Stomach (tissue), 8 donors: ENCODE measurements at regions not wholly inside any gene's neighbourhood (a gene's known extent, or its start where the extent isn't known, plus 50 kb on each side); places are given as distances from the start of the nearest gene placed in this dataset.

ENCODE experiments used
- DNase-seq, 2 donors: peaks; one replicate each; pipeline versions ENCODE4 v3.0.0 to v3.0.0-alpha.2; 2013 to 2019
- H3K27ac ChIP-seq, 5 donors: fragments of 200-600 bp in 4 of 5; sonication (generic) in 4 of 5; one replicate each; pipeline ENCODE4 v1.5.1; 2013 to 2019; ENCODE audit warnings: mild to moderate bottlenecking in 1 of 5, moderate library complexity in 1 of 5
- H3K27me3 ChIP-seq, 3 donors: fragments of 200-600 bp; sonication (generic); one replicate each; pipeline ENCODE4 v1.5.1; 2017 to 2019; ENCODE audit warnings: mixed run types in 1 of 3
- H3K36me3 ChIP-seq, 4 donors: fragments of 200-600 bp; sonication (generic); 1 replicate in 3 of 4; 2 replicates in 1 of 4; pipeline ENCODE4 v1.5.1; 2016 to 2019
- H3K4me1 ChIP-seq, 4 donors: fragments of 200-600 bp; sonication (generic); one replicate each; pipeline ENCODE4 v1.5.1; 2016 to 2019
- H3K4me3 ChIP-seq, 4 donors: fragments of 200-600 bp; sonication (generic) in 3 of 4; one replicate each; pipeline ENCODE4 v1.5.1; 2016 to 2019; ENCODE audit warnings: mild to moderate bottlenecking in 1 of 4
- H3K9me3 ChIP-seq, 4 donors: fragments of 200-600 bp; sonication (generic); one replicate each; pipeline ENCODE4 v1.5.1; 2016 to 2019
- EP300 ChIP-seq: sonication (generic); formaldehyde crosslinking; IDR thresholded peaks from one replicate; pipeline ENCODE4 v1.6.1; 2017; ENCODE audit warnings: antibody characterized with exemption
- POLR2A ChIP-seq, 4 donors: fragments of 450-650 bp; IDR thresholded peaks; one replicate each; pipeline ENCODE4 v1.6.1; 2016; ENCODE audit warnings: antibody characterized with exemption in 4 of 4, control low read depth in 2 of 4, mild to moderate bottlenecking in 1 of 4, moderate library complexity in 1 of 4
- POLR2AphosphoS5 ChIP-seq, 3 donors: sonication (generic); formaldehyde crosslinking; IDR thresholded peaks; one replicate each; pipeline ENCODE4 v1.6.1; 2016; ENCODE audit warnings: antibody characterized with exemption in 3 of 3
- WGBS, 5 donors: extraction: QIAGEN DNeasy Blood & Tissue Kit in 3 of 5; methylation state at CpG; one replicate each; pipeline versions ENCODE4 v1.1.5 to v1.1.7; 2013 to 2018; 5-methylcytosine and 5-hydroxymethylcytosine counted together
- intact Hi-C: fragments of 100-400 bp; cut with DNase I; formaldehyde crosslinking; loops from one replicate; pipeline ENCODE4 v1.15.1; 2023; ENCODE audit warnings: low total_unique reads
- TF ChIP-seq, protein P1 (sequence below), 7 experiments: fragments of 450-650 bp in 4 of 7; fragments of 200-600 bp in 3 of 7; sonication (generic) in 3 of 7; IDR thresholded peaks; one replicate each; pipeline ENCODE4 v1.5.1; 2016 to 2019; ENCODE audit warnings: antibody characterized with exemption in 7 of 7, control low read depth in 2 of 7, mild to moderate bottlenecking in 1 of 7
- donor health status: healthy with polysubstance abuse.
- donor health status: Bipolar disorder and iron deficiency.
- donor health status: healthy.

DNA sequence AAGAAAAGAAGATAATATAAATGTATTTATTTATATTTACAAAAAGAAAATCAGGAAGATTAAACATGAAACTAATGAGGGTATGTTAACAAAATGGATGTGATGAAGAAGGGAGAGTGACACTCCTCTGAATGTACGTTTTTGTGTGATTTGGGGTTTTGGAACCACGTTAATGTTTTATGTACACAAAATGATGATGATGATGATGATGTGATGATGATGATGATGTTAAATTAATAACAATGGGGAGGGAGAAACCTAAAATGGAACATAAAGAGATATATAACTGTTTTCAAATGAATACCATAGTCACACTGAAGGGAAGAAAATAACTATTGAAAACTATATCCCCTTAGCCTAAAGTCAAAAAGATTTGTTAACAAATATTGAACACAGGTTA, 143.1 kb downstream of the RCN1 start:
- 0 to 32% (median 0%) methylated on average over 2 of the region's 2 CpGs for WGBS, 5 donors
- Histone ChIP-seq H3K4me1 (no peaks in the 10 kb centered on the region), H3K4me3 (no peak overlapping the region), H3K9me3 (no peaks in the 10 kb centered on the region), H3K36me3 (no peaks in the 10 kb centered on the region), H3K27ac (no peak overlapping the region), H3K27me3 (no peaks in the 10 kb centered on the region)
- TF ChIP-seq POLR2AphosphoS5 (IDR thresholded peaks at IDR 0.05) (no peak), POLR2A (IDR thresholded peaks at IDR 0.05) (no peak), EP300 (no peak)
- TF ChIP-seq, protein P1, sequence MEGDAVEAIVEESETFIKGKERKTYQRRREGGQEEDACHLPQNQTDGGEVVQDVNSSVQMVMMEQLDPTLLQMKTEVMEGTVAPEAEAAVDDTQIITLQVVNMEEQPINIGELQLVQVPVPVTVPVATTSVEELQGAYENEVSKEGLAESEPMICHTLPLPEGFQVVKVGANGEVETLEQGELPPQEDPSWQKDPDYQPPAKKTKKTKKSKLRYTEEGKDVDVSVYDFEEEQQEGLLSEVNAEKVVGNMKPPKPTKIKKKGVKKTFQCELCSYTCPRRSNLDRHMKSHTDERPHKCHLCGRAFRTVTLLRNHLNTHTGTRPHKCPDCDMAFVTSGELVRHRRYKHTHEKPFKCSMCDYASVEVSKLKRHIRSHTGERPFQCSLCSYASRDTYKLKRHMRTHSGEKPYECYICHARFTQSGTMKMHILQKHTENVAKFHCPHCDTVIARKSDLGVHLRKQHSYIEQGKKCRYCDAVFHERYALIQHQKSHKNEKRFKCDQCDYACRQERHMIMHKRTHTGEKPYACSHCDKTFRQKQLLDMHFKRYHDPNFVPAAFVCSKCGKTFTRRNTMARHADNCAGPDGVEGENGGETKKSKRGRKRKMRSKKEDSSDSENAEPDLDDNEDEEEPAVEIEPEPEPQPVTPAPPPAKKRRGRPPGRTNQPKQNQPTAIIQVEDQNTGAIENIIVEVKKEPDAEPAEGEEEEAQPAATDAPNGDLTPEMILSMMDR (IDR thresholded peaks at IDR 0.05): no peak
- intact Hi-C loops: no loop called here
- no peak for DNase-seq

DNA sequence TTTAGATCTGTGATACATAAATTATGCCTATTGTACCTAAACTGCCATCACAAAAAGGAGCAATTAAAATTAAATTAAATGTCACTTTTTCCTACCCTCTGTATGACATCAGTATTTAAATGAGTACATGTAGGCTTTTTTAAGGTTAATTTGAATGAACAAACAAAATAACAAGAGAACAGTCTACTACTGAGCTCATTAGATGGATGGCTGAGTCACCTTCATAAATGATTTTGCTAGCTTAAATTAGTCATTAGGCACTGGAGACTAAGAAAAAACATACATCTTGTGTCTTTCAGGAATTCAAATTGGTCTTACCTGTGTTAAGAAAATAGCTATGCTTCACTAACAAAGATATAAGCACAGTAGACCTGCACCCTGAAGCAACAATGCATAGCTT, 153.6 kb downstream of the RCN1 start:
- Histone ChIP-seq H3K9me3 (no peaks in the 10 kb centered on the region), H3K27ac (no peak overlapping the region), H3K27me3 (peaks cover 0 to 3% (median 0%) of the 10 kb centered on the region in 3 donors), H3K4me3 (no peak overlapping the region), H3K4me1 (no peaks in the 10 kb centered on the region), H3K36me3 (no peaks in the 10 kb centered on the region)
- intact Hi-C loops: no loop called here
- TF ChIP-seq POLR2AphosphoS5 (IDR thresholded peaks at IDR 0.05) (no peak), POLR2A (IDR thresholded peaks at IDR 0.05) (no peak), EP300 (no peak)
- no peak for DNase-seq

DNA sequence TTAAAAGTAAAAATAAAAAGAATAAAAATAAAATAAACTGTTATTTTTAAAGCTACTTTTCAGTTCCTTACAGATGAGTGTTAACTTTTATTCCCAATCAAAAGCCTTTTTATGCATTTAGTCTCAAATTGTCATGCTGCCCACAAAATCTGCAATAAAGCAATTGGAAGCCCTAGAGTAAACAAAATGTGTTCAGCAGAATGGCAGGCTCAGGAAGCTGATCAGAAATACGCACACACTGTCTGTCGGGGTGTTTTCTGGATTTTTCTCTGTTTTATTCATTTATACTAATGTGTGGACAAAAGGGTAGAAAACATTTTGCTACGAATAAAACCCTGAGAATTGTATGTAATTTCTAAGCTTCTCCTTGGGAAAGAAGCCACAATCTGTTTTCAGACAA, 162.8 kb downstream of the RCN1 start:
- H3K27ac ChIP-seq: no peak overlapping the region
- intact Hi-C loops: no loop called here
- TF ChIP-seq, protein P1 (IDR thresholded peaks at IDR 0.05): no peak
- no peak for TF ChIP-seq POLR2A (IDR thresholded peaks at IDR 0.05)
- no peak for TF ChIP-seq POLR2AphosphoS5 (IDR thresholded peaks at IDR 0.05)
- no peak for TF ChIP-seq EP300
- 62 to 74% (median 71%) methylated on average over 3 of the region's 3 CpGs for WGBS, 5 donors
- H3K9me3 ChIP-seq: no peaks in the 10 kb centered on the region
- peaks cover 0 to 9% (median 0%) of the 10 kb centered on the region in 3 donors for H3K27me3 ChIP-seq
- no peak overlapping the region for H3K4me3 ChIP-seq
- no peaks in the 10 kb centered on the region for H3K4me1 ChIP-seq
- H3K36me3 ChIP-seq: no peaks in the 10 kb centered on the region
- no peak for DNase-seq

DNA sequence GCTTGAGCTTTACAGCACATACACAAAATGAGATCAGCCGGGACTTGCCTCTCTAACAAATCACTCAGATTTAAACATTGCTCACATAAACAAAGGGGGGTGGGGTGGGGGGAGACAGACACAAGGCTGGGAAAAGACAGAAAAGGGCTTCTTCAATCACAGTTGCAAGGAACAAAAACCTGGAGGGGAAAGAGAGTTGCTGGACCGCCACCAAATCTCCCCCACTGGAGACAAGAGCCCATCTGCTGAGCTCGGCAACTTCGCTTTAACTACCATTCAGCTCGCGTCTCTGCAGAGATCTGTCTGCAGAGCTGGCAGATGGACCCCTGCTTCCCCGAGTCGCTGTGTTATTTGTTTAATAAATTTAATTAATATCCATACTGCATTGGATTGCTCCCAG, 165.0 kb downstream of the RCN1 start:
- Histone ChIP-seq H3K4me3 (no peak overlapping the region), H3K27me3 (peaks cover 0 to 9% (median 0%) of the 10 kb centered on the region in 3 donors), H3K4me1 (no peaks in the 10 kb centered on the region), H3K27ac (no peak overlapping the region), H3K36me3 (no peaks in the 10 kb centered on the region), H3K9me3 (no peaks in the 10 kb centered on the region)
- no peak for TF ChIP-seq POLR2AphosphoS5 (IDR thresholded peaks at IDR 0.05)
- TF ChIP-seq, protein P1 (IDR thresholded peaks at IDR 0.05): no peak
- no peak for TF ChIP-seq EP300
- TF ChIP-seq POLR2A (IDR thresholded peaks at IDR 0.05): no peak
- DNase-seq: peak in 1 of 2 donors; percentile 72
- intact Hi-C loops: no loop called here
- WGBS, 5 donors: 41 to 62% (median 53%) methylated on average over 8 of the region's 8 CpGs

DNA sequence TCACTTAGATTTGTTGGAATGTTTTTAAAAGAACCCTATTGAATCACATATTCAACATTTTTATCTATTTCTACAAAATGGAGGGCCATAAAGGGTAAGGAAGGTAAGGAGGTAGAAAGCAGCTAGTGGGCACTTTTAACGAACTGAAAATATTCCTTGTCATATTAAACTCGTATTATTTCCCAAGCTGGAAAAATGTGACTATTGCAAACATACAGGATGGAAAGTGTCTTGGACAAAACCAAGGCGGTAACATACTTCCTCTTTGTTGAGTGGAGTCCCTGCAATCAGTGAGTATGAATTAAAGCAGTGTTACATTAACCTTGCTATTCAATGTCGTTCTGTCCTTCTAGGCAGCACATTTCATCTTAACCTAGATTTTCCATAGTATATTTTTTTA, 165.6 kb downstream of the RCN1 start:
- Histone ChIP-seq H3K27me3 (peaks cover 0 to 9% (median 0%) of the 10 kb centered on the region in 3 donors), H3K4me3 (no peak overlapping the region), H3K36me3 (no peaks in the 10 kb centered on the region), H3K27ac (no peak overlapping the region), H3K4me1 (no peaks in the 10 kb centered on the region), H3K9me3 (no peaks in the 10 kb centered on the region)
- TF ChIP-seq EP300: no peak
- TF ChIP-seq, protein P1 (IDR thresholded peaks at IDR 0.05): no peak
- TF ChIP-seq POLR2A (IDR thresholded peaks at IDR 0.05): no peak
- TF ChIP-seq POLR2AphosphoS5 (IDR thresholded peaks at IDR 0.05): no peak
- 72 to 80% (median 76%) methylated on average over 4 of the region's 4 CpGs for WGBS, 5 donors
- DNase-seq: no peak
- intact Hi-C loops: no loop called here
